ENCODE measurements at regions not wholly inside any gene's neighbourhood (a gene's known extent, or its start where the extent isn't known, plus 50 kb on each side); places are given as distances from the start of the nearest gene placed in this dataset.
A peak's percentile ranks its signal among the peaks of the same experiment; 100 is the strongest.

DNA sequence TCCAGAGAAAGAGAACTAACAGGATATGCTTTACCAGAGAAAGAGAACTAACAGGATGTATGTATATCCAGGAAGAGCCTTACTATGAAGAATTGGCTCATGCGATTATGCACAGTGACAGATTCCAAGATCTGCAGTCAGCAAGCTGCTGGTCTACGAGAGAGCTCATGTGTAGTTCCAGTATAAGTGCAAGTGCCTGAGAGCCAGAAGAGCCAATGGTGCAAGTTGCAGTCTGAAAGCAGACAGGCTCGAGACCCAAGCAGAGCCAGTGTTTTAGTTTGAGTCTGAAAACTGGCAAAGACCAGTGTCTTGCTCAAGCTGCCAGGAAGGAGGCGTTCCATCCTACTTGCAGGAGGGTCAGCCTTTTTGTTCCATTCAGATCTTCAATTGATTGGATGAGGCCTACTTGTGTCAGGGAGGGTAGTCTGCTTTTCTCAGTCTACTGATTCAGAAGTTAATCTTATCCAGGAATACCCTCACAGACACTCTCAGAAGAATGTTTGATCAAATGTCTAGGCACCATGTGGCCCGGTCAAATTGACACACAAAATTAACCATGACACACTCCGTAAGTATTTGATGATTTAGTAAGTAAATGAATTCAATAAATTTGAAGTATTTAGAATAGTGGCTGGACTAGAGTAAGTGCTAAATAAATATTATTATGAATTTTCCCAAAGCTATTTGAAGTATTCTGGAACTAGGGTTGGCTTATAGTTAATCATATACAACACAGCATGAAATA, 372.1 kb upstream of the SGCD start:
- ChIA-PET CTCF (ENCODE audit: partially characterized antibody) (interaction anchor here (1.0 to 1.1 kb wide), 3 partner anchors 11 to 97 kb away, joined by 3 read pairs; no protein-coding TSS in a partner anchor), POLR2A (ENCODE audit: partially characterized antibody) (no interaction called here)
- Histone ChIP-seq H4K91ac (replicated peaks; ENCODE audit: insufficient read length, low read length) (no peak overlapping the region), H2BK15ac (ENCODE audit: low read length) (no peak overlapping the region), H3K9ac (replicated peaks in 1 of 4; ENCODE audit: extremely low read depth in 1 of 4, low read depth in 3 of 4, low read length in 3 of 4) (no peak overlapping the region), H3K23me2 (ENCODE audit: low read depth, low read length) (no peaks in the 10 kb centered on the region), H4K20me1 (replicated peaks in 1 of 2; ENCODE audit: control insufficient read depth in 1 of 2, insufficient read depth in 2 of 2, low read length in 2 of 2) (no peaks in the 10 kb centered on the region), H3K4ac (replicated peaks; ENCODE audit: insufficient read length, low read depth, low read length) (no peak overlapping the region), H3K18ac (ENCODE audit: extremely low read depth, low read length) (no peak overlapping the region), H4K8ac (ENCODE audit: extremely low read depth, insufficient read depth, low read length) (no peak overlapping the region), H3K9me3 (ENCODE audit: insufficient read depth in 2 of 2, low read depth in 1 of 2, low read length in 1 of 2) (no peaks in the 10 kb centered on the region), H2BK120ac (replicated peaks; ENCODE audit: low read depth, low read length) (no peak overlapping the region), H2BK5ac (ENCODE audit: low read depth, low read length) (no peak overlapping the region), H2AFZ (ENCODE audit: low read length) (0 out of 2 replicates have a peak overlapping the region, but pooled peaks have one; percentile 61), H3K36me3 (ENCODE audit: control insufficient read depth in 2 of 4, insufficient read depth in 4 of 4, low read length in 3 of 4) (no peaks in the 10 kb centered on the region), H3K79me2 (ENCODE audit: control insufficient read depth in 1 of 2, insufficient read depth in 2 of 2, low read length in 2 of 2) (no peaks in the 10 kb centered on the region), H2BK20ac (ENCODE audit: low read length) (no peak overlapping the region), H3K27ac (ENCODE audit: low read depth, low read length) (no peak overlapping the region), H3K4me1 (replicated peaks in 1 of 4; ENCODE audit: control insufficient read depth in 3 of 4, insufficient read depth in 4 of 4, low read length in 3 of 4) (peaks cover 0 to 6% (median 3%) of the 10 kb centered on the region in 4 experiments; a peak in 1 of 7 replicates), H3K4me2 (ENCODE audit: insufficient read depth in 1 of 2, low read depth in 2 of 2, low read length in 2 of 2) (no peak overlapping the region), H3K56ac (replicated peaks; ENCODE audit: insufficient read length, low read depth, low read length) (no peak overlapping the region), H3K23ac (ENCODE audit: insufficient read length) (no peak overlapping the region), H3K14ac (ENCODE audit: insufficient read length) (no peak overlapping the region), H3K4me3 (ENCODE audit: extremely low read depth in 1 of 4, insufficient read depth in 2 of 4, low read depth in 3 of 4, low read length in 4 of 4) (no peak overlapping the region), H4K5ac (ENCODE audit: insufficient read length, low read depth, low read length) (no peak overlapping the region), H2AK5ac (ENCODE audit: low read depth, low read length) (no peak overlapping the region), H3K79me1 (ENCODE audit: low read depth, low read length) (no peaks in the 10 kb centered on the region), H2BK12ac (ENCODE audit: low read depth, low read length) (no peak overlapping the region), H3K27me3 (replicated peaks in 1 of 4; ENCODE audit: control insufficient read depth in 3 of 4, extremely low read depth in 1 of 4, insufficient read depth in 3 of 4, low read length in 3 of 4) (peaks cover 0 to 1% (median 0%) of the 10 kb centered on the region in 4 experiments; a peak in 1 of 7 replicates)
- no peak for DNase-seq (ENCODE audit: low read depth in 1 of 2, low spot score in 2 of 2)
- WGBS, 2 experiments (ENCODE audit: extremely low coverage in 1 of 2, insufficient coverage in 1 of 2, insufficient read length in 1 of 2, insufficient replicate concordance in 2 of 2, low coverage in 1 of 2, low lambda C conversion rate in 2 of 2, missing lambda C conversion rate in 1 of 2) = 91% methylated on average over 6 of the region's 6 CpGs; no CpG with 5 or more reads in 1 of the 2 experiments
- FAIRE-seq = no peak
- TF ChIP-seq CTBP2 (IDR thresholded peaks at IDR 0.05; ENCODE audit: borderline replicate concordance, insufficient read depth, insufficient read length, low read length) = no peak
- TF ChIP-seq TCF12 (IDR thresholded peaks at IDR 0.05; ENCODE audit: low read depth, low read length) = no peak
- TF ChIP-seq SAP30 (IDR thresholded peaks at IDR 0.05; ENCODE audit: insufficient read depth, insufficient replicate concordance, low read length) = no peak
- TF ChIP-seq, protein P1, sequence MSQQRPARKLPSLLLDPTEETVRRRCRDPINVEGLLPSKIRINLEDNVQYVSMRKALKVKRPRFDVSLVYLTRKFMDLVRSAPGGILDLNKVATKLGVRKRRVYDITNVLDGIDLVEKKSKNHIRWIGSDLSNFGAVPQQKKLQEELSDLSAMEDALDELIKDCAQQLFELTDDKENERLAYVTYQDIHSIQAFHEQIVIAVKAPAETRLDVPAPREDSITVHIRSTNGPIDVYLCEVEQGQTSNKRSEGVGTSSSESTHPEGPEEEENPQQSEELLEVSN (IDR thresholded peaks at IDR 0.05) = no peak
- TF ChIP-seq NANOG (IDR thresholded peaks at IDR 0.05; ENCODE audit: insufficient read depth, low read depth, low read length, poor library complexity, severe bottlenecking) = no peak
- TF ChIP-seq BACH1 (IDR thresholded peaks at IDR 0.05; ENCODE audit: low read length) = no peak
- TF ChIP-seq MAFK (IDR thresholded peaks at IDR 0.05; ENCODE audit: low read depth, low read length) = no peak
- TF ChIP-seq FOSL1 (IDR thresholded peaks at IDR 0.05; ENCODE audit: insufficient read depth, low read depth, low read length) = no peak
- TF ChIP-seq GTF2F1 (IDR thresholded peaks at IDR 0.05; ENCODE audit: borderline replicate concordance, low read depth, low read length) = no peak
- TF ChIP-seq RXRA (IDR thresholded peaks at IDR 0.05; ENCODE audit: insufficient read depth, low read depth, low read length) = no peak
- no peak for TF ChIP-seq SRF (IDR thresholded peaks at IDR 0.05; ENCODE audit: low read depth, low read length)

Measured in H1 (cell line).